PC-3 (cell line): ENCODE measurements at regions not wholly inside any gene's neighbourhood (a gene's known extent, or its start where the extent isn't known, plus 50 kb on each side); places are given as distances from the start of the nearest gene placed in this dataset.

Experiments used
- ATAC-seq: fragments of 200-7000 bp; cut with Tn5 transposase; 2 replicates; pipeline ENCODE4 v1.9.1; 2020; ENCODE audit warnings: mild to moderate bottlenecking, moderate library complexity
- BruUV-seq: library from RNA; stranded (reverse); fragments of 400-500 nt; replicated peaks from 2 replicates; lab custom pipeline; 2021; lab: Mats Ljungman, UMichigan
- CTCF ChIA-PET: fragments of 300-600 bp; sonication (Branson Sonifier 250); formaldehyde crosslinking; loops from one replicate; lab custom pipeline; 2022; ENCODE audit warnings: antibody characterized with exemption; lab: Charles Lee
- POLR2A ChIA-PET: fragments of 300-600 bp; sonication (Branson Sonifier 250); formaldehyde crosslinking; loops from one replicate; lab custom pipeline; 2022; ENCODE audit warnings: antibody characterized with exemption; ENCODE audit not compliant: unreplicated experiment; lab: Charles Lee
- DNase-seq: peaks from one replicate; pipeline ENCODE4 v3.0.0-alpha.2; 2015
- H2AFZ ChIP-seq: fragments of 300-600 bp; sonication (generic); 2 replicates; pipeline ENCODE4 v1.6.0; 2016; ENCODE audit warnings: antibody characterized with exemption, low read length
- H3F3A ChIP-seq: fragments of 300-600 bp; sonication (generic); one replicate; pipeline ENCODE4 v1.6.0; 2017; ENCODE audit warnings: antibody characterized with exemption, low read length, control low read depth, mild to moderate bottlenecking; ENCODE audit not compliant: unreplicated experiment
- H3K27ac ChIP-seq: fragments of 300-600 bp; sonication (generic); 2 replicates; pipeline ENCODE4 v1.5.1; 2016; ENCODE audit warnings: mild to moderate bottlenecking, low read length
- H3K27me3 ChIP-seq: fragments of 300-600 bp; sonication (generic); 2 replicates; pipeline ENCODE4 v1.6.1; 2016; ENCODE audit warnings: low read length, mixed read lengths
- H3K36me3 ChIP-seq: fragments of 300-600 bp; sonication (generic); 2 replicates; pipeline ENCODE4 v1.6.1; 2016; ENCODE audit warnings: low read depth, mixed run types, low read length, mixed read lengths
- H3K4me1 ChIP-seq: fragments of 300-600 bp; sonication (generic); 2 replicates; pipeline ENCODE4 v1.5.1; 2016; ENCODE audit warnings: low read length; ENCODE audit not compliant: insufficient read depth
- H3K4me2 ChIP-seq: fragments of 300-600 bp; sonication (generic); 2 replicates; pipeline ENCODE4 v1.6.0; 2016; ENCODE audit warnings: low read length
- H3K4me3 ChIP-seq: fragments of 300-600 bp; sonication (generic); 2 replicates; pipeline ENCODE4 v1.5.1; 2016; ENCODE audit warnings: mild to moderate bottlenecking, low read length, mixed read lengths
- H3K79me2 ChIP-seq: fragments of 300-600 bp; sonication (generic); 2 replicates; pipeline ENCODE4 v1.6.1; 2017; ENCODE audit warnings: low read length, mixed read lengths
- H3K9ac ChIP-seq: fragments of 300-600 bp; sonication (generic); 2 replicates; pipeline ENCODE4 v1.6.0; 2016; ENCODE audit warnings: mild to moderate bottlenecking, low read length
- H3K9me2 ChIP-seq: fragments of 300-600 bp; sonication (generic); replicated peaks from 2 replicates; pipeline ENCODE4 v1.6.1; 2016; ENCODE audit warnings: mixed run types, low read length, mixed read lengths
- H3K9me3 ChIP-seq: fragments of 300-600 bp; sonication (generic); 2 replicates; pipeline ENCODE4 v1.6.1; 2016; ENCODE audit warnings: low read length, mixed read lengths
- H4K20me1 ChIP-seq: fragments of 300-600 bp; sonication (generic); 2 replicates; pipeline ENCODE4 v1.6.1; 2016; ENCODE audit warnings: low read length, mixed read lengths
- CTCF ChIP-seq: fragments of 300-600 bp; sonication (generic); conservative IDR thresholded peaks from 2 replicates; pipeline ENCODE4 v1.5.1; 2017; ENCODE audit warnings: antibody characterized with exemption, low read depth, mild to moderate bottlenecking, low read length
- EZH2 ChIP-seq: fragments of 300-600 bp; sonication (generic); IDR thresholded peaks from one replicate; pipeline ENCODE4 v1.6.1; 2017; ENCODE audit warnings: antibody characterized with exemption, mild to moderate bottlenecking, low read length; ENCODE audit not compliant: unreplicated experiment
- EZH2phosphoT487 ChIP-seq: fragments of 300-600 bp; sonication (generic); IDR thresholded peaks from 2 replicates; pipeline ENCODE4 v1.6.1; 2018; ENCODE audit warnings: mild to moderate bottlenecking, antibody characterized with exemption, low read length, borderline replicate concordance
- intact Hi-C: fragments of 100-400 bp; cut with micrococcal nuclease; formaldehyde crosslinking; loops from 2 replicates; pipeline ENCODE4 v1.9.0; 2023

GRCh38 chr4:107129076-107129475 is 93.0 kb upstream of the DKK2 start:
- H3K27me3 ChIP-seq = peaks cover 20% of the 10 kb centered on the region; the same call in 1 of the 2 replicates
- POLR2A ChIA-PET = interaction anchor here (0.6 kb wide), 1 partner anchor 68 kb away, joined by 3 read pairs; no protein-coding TSS in a partner anchor
- no peaks in the 10 kb centered on the region for H3K9me3 ChIP-seq
- H3K9me2 ChIP-seq = no peaks in the 10 kb centered on the region
- H4K20me1 ChIP-seq = no peaks in the 10 kb centered on the region
- BruUV-seq = no TSS peak
- no peak overlapping the region for H2AFZ ChIP-seq
- H3K27ac ChIP-seq = no peak overlapping the region
- TF ChIP-seq EZH2phosphoT487 = no peak
- TF ChIP-seq CTCF = no peak
- no peak for TF ChIP-seq EZH2
- CTCF ChIA-PET = no interaction called here
- intact Hi-C loops = no loop called here
- no peak overlapping the region for H3K4me2 ChIP-seq
- no peak overlapping the region for H3K4me3 ChIP-seq
- H3K4me1 ChIP-seq = no peaks in the 10 kb centered on the region
- no peaks in the 10 kb centered on the region for H3K36me3 ChIP-seq
- H3K9ac ChIP-seq = no peak overlapping the region
- DNase-seq (no peak), ATAC-seq (no peak)
- no peaks in the 10 kb centered on the region for H3F3A ChIP-seq
- no peaks in the 10 kb centered on the region for H3K79me2 ChIP-seq

GRCh38 chr4:107128116-107128515 is 92.0 kb upstream of the DKK2 start:
- H3K4me1 ChIP-seq = no peaks in the 10 kb centered on the region
- TF ChIP-seq CTCF (no peak), EZH2phosphoT487 (no peak), EZH2 (no peak)
- no peak for DNase-seq
- no peaks in the 10 kb centered on the region for H3K79me2 ChIP-seq
- CTCF ChIA-PET = no interaction called here
- no peaks in the 10 kb centered on the region for H3K36me3 ChIP-seq
- peaks cover 25% of the 10 kb centered on the region; the same call in 1 of the 2 replicates for H3K27me3 ChIP-seq
- no peak for ATAC-seq
- no peak overlapping the region for H3K27ac ChIP-seq
- POLR2A ChIA-PET = no interaction called here
- no peak overlapping the region for H2AFZ ChIP-seq
- H3K9me2 ChIP-seq = no peaks in the 10 kb centered on the region
- no peaks in the 10 kb centered on the region for H3K9me3 ChIP-seq
- intact Hi-C loops = no loop called here
- no peak overlapping the region for H3K9ac ChIP-seq
- H3K4me3 ChIP-seq = no peak overlapping the region
- no TSS peak for BruUV-seq
- no peaks in the 10 kb centered on the region for H3F3A ChIP-seq
- no peaks in the 10 kb centered on the region for H4K20me1 ChIP-seq
- no peak overlapping the region for H3K4me2 ChIP-seq

DNA sequence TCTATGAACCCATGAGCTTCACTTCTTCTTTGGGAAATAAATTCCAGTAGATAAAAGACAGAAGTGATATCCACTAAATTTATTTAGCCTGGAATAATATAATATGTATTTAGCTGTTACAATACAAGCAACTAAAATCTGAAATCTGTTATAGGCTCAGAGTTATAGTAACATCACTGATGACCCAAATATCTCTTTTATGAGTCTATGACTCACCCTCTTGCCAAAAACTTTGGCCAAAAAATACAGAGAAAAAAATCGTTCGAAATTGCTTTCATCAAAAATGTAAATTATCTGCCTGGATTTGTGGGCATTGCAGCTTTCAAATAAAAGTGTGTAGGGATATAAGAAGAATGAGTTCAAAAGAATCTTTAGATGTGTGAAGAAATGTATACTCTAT is 89.4 kb upstream of the DKK2 start:
- Histone ChIP-seq H3F3A (no peaks in the 10 kb centered on the region), H3K4me3 (no peak overlapping the region), H3K4me2 (no peak overlapping the region), H2AFZ (no peak overlapping the region), H4K20me1 (no peaks in the 10 kb centered on the region), H3K79me2 (no peaks in the 10 kb centered on the region), H3K9me3 (no peaks in the 10 kb centered on the region), H3K27me3 (peaks cover 31% of the 10 kb centered on the region; the same call in 1 of the 2 replicates), H3K9me2 (no peaks in the 10 kb centered on the region), H3K9ac (no peak overlapping the region), H3K4me1 (no peaks in the 10 kb centered on the region), H3K27ac (no peak overlapping the region), H3K36me3 (no peaks in the 10 kb centered on the region)
- POLR2A ChIA-PET = no interaction called here
- no TSS peak for BruUV-seq
- DNase-seq = no peak
- CTCF ChIA-PET = no interaction called here
- no peak for ATAC-seq
- TF ChIP-seq EZH2phosphoT487 (no peak), CTCF (no peak), EZH2 (no peak)
- intact Hi-C loops = no loop called here
